ENCODE measurements at regions not wholly inside any gene's neighbourhood (a gene's known extent, or its start where the extent isn't known, plus 50 kb on each side); places are given as distances from the start of the nearest gene placed in this dataset.
A peak's percentile ranks its signal among the peaks of the same experiment; 100 is the strongest.

- DNase-seq: no peak
These were observed 71.2 kb upstream of the POMGNT2 start for GRCh38 chr3:43177085-43177484.

DNA sequence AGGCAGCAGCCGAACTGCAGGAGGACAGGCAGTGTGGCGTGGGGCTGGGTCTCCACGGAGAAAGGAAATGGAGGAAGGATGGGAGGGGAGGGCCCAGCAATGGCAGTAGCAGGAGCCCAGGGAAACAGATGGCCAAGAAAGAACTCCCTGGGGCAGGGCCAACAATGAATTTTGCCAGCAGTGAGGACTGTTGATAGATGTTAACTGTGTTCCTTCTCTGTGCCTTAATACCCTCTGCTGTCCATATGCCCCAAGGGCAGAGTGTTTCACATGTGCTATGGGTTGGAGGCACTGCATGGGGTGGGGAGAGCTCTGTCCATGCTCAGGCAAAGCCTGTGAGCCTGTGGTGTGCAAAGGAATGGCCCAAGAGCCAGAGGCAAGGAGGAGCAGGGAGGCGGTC is 70.8 kb upstream of the POMGNT2 start:
- DNase-seq: no peak

- no peak for DNase-seq
These were observed 69.7 kb upstream of the POMGNT2 start for GRCh38 chr3:43175541-43175940.

DNA sequence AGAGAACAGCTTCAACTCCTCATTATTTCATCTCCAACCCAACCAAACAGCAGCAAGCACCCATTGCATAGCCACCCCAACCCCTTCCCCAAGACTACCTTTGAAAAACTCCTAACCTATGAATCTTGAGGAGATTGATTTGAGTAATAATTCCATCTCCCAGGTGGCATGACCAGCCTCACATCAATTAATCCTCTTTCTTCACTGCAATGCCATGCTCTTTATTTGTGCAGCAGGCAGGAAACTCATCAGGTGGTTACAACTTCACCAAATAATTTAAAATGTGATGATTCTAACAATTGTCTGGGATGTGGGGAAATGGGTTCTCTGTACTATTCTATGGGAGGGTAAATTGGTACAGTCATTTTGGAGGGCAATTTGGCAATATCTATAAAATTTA is 68.1 kb upstream of the POMGNT2 start:
- no peak for DNase-seq

GRCh38 chr3:43171748-43172147 is 65.9 kb upstream of the POMGNT2 start:
- DNase-seq: no peak

DNA sequence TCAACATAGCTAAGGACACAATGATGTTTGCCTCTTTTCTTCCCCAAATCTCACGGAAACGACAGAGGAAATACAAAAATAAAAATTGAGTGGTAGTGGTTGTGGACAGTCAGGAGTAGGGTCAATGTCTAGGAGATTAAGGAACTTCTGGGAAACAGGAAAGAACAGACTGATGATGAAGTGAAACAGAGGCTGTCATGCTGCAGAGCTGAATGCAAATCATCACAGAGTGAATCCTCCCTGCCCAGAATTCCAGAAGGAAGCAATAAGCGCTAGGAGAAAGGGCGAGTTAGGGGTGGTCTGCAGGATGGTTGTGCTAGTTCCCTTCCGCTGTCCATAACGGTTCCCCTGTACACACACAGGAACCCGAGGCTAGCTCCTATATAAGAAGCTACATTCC is 64.7 kb upstream of the POMGNT2 start:
- no peak for DNase-seq

DNA sequence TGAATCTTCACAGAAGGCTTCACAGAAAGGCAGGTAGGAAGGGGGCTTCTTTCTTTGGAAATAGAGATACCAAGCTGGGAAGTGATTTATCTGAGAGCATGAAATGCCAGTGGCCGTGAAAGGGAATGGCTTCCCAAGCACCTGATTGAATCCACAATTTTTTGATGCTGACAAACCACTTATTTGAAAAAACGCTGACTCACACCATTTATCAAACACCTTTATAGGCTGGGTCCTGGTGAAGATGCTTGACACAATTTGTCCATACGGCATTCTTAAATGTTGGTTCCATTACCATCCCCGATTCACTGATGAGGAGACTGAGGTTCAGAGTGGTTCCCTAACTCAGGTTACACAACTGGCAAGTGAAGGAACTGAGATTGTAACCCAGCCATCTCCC is 64.1 kb upstream of the POMGNT2 start:
- DNase-seq: no peak

- no peak for DNase-seq
These were observed 60.5 kb upstream of the POMGNT2 start for GRCh38 chr3:43166406-43166805.

- no peak for DNase-seq
These were observed 59.9 kb upstream of the POMGNT2 start for GRCh38 chr3:43165786-43166185.

DNA sequence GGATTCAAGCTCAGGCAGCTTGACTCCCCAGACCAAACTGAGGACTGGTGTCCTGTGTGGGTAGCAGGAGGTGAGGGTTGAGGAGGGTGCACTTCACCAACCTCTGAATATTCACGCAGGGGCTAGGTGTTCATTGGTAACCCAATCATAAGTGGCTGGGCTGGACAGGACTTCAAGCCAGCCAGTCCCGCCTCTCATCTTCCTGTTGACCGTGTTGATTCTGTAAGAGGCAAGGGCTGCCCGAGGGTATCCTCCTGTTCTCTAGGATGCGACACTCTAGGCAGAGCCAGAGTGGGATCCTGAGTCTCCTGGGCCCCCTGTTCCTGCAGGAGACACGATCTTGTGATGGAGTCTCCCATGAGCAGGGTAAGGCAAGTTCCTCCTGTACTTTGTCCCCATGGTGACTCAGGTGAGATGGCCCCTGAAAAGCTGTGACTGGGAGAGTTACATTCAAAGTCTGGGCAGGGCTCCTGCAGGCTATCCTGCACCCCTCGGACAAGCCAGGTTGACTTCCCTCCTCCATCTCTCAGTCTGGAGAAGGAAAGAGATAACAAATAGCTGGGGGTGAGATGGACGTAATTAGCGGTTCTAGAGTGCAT is 58.1 kb upstream of the POMGNT2 start:
- DNase-seq: no peak

DNA sequence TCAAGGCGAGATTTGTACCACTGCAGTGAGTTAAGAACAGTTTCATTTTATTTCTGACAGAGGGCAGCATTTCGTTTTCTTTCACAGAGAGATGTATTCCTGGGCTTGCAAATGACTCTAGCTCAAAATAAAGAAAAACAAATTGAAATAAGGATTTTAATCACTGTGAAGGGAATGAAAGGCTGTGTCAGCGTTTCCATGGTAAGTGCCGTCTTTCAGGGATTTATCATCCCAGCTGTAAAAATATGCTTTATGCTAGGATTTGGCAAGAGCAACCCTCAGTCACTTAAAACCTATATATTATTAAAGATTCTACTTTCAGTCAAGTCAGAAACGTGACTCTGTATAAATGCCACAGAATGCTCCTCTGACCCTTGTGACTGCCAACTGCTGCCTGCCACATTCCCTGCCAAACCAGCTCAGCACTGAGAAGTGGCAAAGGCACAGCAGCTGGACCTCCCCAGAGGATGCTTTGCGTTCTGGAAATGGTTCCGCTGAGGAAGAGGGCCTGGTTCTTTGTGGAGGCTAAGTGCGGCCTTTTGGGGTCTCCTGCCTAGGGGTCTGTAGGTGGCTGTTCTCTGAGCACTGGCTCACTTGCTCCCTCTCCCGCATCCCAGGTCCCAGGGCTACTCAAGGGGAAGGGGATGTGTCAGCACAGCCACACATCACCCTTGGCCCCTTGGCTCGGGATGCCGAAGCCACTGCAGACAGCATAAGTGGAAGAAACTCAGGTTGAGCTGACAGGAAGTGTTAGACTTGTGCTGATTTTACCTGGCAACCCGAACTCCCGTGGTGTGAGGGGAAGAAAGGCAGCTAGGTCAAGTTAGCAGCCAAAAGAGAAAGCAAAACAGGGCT is 56.6 kb upstream of the POMGNT2 start:
- DNase-seq: peak; percentile 30

GRCh38 chr3:43161684-43162229 is 55.9 kb upstream of the POMGNT2 start:
- DNase-seq: no peak

GRCh38 chr3:43160664-43161063 is 54.8 kb upstream of the POMGNT2 start:
- DNase-seq: no peak

GRCh38 chr3:43159876-43160255 is 54.0 kb upstream of the POMGNT2 start:
- no peak for DNase-seq

GRCh38 chr3:43159131-43159875 is 53.4 kb upstream of the POMGNT2 start:
- no peak for DNase-seq

GRCh38 chr3:43156812-43157455 is 51.1 kb upstream of the POMGNT2 start:
- DNase-seq: no peak

DNA sequence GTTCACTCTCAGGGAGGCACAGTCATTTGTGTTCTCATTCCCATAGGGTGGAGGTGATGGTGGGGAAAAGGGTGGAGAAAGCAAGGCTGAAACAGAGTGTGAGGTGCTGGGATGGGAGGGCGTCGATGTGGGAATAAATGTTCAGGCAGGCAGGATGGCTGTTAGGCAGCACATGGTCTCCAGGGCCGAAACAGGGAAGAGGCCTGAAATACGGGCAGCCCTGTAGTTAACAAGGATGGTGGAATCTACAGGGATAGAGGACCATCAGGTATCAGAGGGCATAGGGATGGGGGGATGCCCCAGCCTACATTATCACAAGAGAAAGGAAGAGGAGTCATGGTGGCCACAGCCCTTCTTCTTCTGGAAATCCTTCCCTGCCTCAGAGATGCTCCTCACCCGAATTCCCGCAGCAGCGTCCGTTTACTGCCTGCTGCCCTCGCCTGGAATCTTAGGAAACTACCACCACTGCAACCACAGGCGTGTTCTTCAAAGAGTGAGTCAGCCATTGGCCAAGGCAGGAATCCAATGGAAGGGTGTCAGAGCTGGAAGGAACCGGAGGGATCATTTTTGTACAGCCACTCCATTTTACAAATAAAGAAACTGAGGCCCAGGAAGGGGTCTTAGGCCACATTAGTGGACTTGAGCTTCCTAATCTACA is 49.7 kb upstream of the POMGNT2 start:
- no peak for DNase-seq

Measured in activated naive CD4-positive, alpha-beta T cell treated with anti-CD3 and anti-CD28 coated beads, Interleukin-2, amount 50 U/mL, for 16 hours (primary cell).